GM23248 (cell line): ENCODE measurements at regions not wholly inside any gene's neighbourhood (a gene's known extent, or its start where the extent isn't known, plus 50 kb on each side); places are given as distances from the start of the nearest gene placed in this dataset.

Source experiments
- DNase-seq: peaks from one replicate; pipeline ENCODE4 v3.0.0-alpha.2; 2015
- H2AFZ ChIP-seq: fragments of 200-600 bp; sonication (generic); 2 replicates; pipeline ENCODE4 v1.6.1; 2016; ENCODE audit warnings: antibody characterized with exemption
- H3F3A ChIP-seq: fragments of 200-600 bp; sonication (generic); 2 replicates; pipeline ENCODE4 v1.6.1; 2016; ENCODE audit warnings: mild to moderate bottlenecking, antibody characterized with exemption, mixed run types; ENCODE audit not compliant: insufficient read depth
- H3K27ac ChIP-seq: fragments of 200-600 bp; sonication (generic); 2 replicates; pipeline ENCODE4 v1.5.1; 2016; ENCODE audit warnings: mild to moderate bottlenecking
- H3K27me3 ChIP-seq: fragments of 200-600 bp; sonication (generic); replicated peaks from 2 replicates; pipeline ENCODE4 v1.6.1; 2016; ENCODE audit warnings: mild to moderate bottlenecking; ENCODE audit not compliant: insufficient read depth
- H3K36me3 ChIP-seq: fragments of 200-600 bp; sonication (generic); 2 replicates; pipeline ENCODE4 v1.6.1; 2016; ENCODE audit warnings: low read depth, mild to moderate bottlenecking
- H3K4me1 ChIP-seq: fragments of 200-600 bp; sonication (generic); 2 replicates; pipeline ENCODE4 v1.6.1; 2016; ENCODE audit warnings: mild to moderate bottlenecking; ENCODE audit not compliant: insufficient read depth
- H3K4me2 ChIP-seq: fragments of 200-600 bp; sonication (generic); one replicate; pipeline ENCODE4 v1.6.1; 2016; ENCODE audit warnings: mild to moderate bottlenecking; ENCODE audit not compliant: unreplicated experiment
- H3K4me3 ChIP-seq: fragments of 200-600 bp; sonication (generic); 2 replicates; pipeline ENCODE4 v1.5.1; 2016; ENCODE audit warnings: mild to moderate bottlenecking
- H3K79me2 ChIP-seq: fragments of 200-600 bp; sonication (generic); 2 replicates; pipeline ENCODE4 v1.6.1; 2016; ENCODE audit warnings: mild to moderate bottlenecking; ENCODE audit not compliant: insufficient read depth
- H3K9ac ChIP-seq: fragments of 200-600 bp; sonication (generic); 2 replicates; pipeline ENCODE4 v1.6.1; 2016; ENCODE audit warnings: mild to moderate bottlenecking
- H3K9me2 ChIP-seq: fragments of 200-600 bp; sonication (generic); 2 replicates; pipeline ENCODE4 v1.6.1; 2016; ENCODE audit warnings: mixed run types, mild to moderate bottlenecking, moderate library complexity; ENCODE audit not compliant: insufficient read depth
- H3K9me3 ChIP-seq: fragments of 200-600 bp; sonication (generic); one replicate; pipeline ENCODE4 v1.6.1; 2017; ENCODE audit warnings: low read depth
- H4K20me1 ChIP-seq: fragments of 200-600 bp; sonication (generic); 2 replicates; pipeline ENCODE4 v1.6.0; 2016; ENCODE audit not compliant: insufficient read depth
- EZH2 ChIP-seq: fragments of 200-600 bp; sonication (generic); IDR thresholded peaks from 2 replicates; pipeline ENCODE4 v1.6.1; 2018; ENCODE audit warnings: antibody characterized with exemption, mild to moderate bottlenecking; ENCODE audit not compliant: insufficient read depth, poor library complexity, severe bottlenecking
- EZH2phosphoT487 ChIP-seq: fragments of 200-600 bp; sonication (generic); IDR thresholded peaks from 2 replicates; pipeline ENCODE4 v1.6.1; 2018; ENCODE audit warnings: antibody characterized with exemption, moderate library complexity, mild to moderate bottlenecking, low read depth; ENCODE audit not compliant: insufficient read depth
- WGBS, 2 experiments: methylation state at CpG; one replicate each; pipeline ENCODE4 v1.1.6; 2015 to 2017; ENCODE audit warnings: low lambda C conversion rate in 2 of 2, low coverage in 1 of 2; ENCODE audit errors: missing lambda C conversion rate in 2 of 2; 5-methylcytosine and 5-hydroxymethylcytosine counted together
- in situ Hi-C: fragments of 300-500 bp; cut with MboI; formaldehyde crosslinking; loops from 2 replicates; pipeline ENCODE4 v1.15.0; 2020

- H2AFZ ChIP-seq: 0 out of 2 replicates have a peak overlapping the region, but pooled peaks have one; percentile 15
- H3K36me3 ChIP-seq: no peaks in the 10 kb centered on the region
- TF ChIP-seq EZH2 (no peak), EZH2phosphoT487 (no peak)
- no peak overlapping the region for H3K4me3 ChIP-seq
- H3K9ac ChIP-seq: no peak overlapping the region
- H4K20me1 ChIP-seq: no peaks in the 10 kb centered on the region
- H3F3A ChIP-seq: no peaks in the 10 kb centered on the region
- no peaks in the 10 kb centered on the region for H3K9me2 ChIP-seq
- H3K27me3 ChIP-seq: no peaks in the 10 kb centered on the region
- no peak overlapping the region for H3K4me2 ChIP-seq
- H3K9me3 ChIP-seq: no peaks in the 10 kb centered on the region
- no peaks in the 10 kb centered on the region for H3K79me2 ChIP-seq
- no peak overlapping the region for H3K27ac ChIP-seq
- H3K4me1 ChIP-seq: no peaks in the 10 kb centered on the region
- 77 to 81% methylated on average over 5 of the region's 5 CpGs for WGBS, 2 experiments
- in situ Hi-C loops: no loop called here
- no peak for DNase-seq
These were observed 121.0 kb upstream of the CDIN1 start for GRCh38 chr15:36458411-36458810.

DNA sequence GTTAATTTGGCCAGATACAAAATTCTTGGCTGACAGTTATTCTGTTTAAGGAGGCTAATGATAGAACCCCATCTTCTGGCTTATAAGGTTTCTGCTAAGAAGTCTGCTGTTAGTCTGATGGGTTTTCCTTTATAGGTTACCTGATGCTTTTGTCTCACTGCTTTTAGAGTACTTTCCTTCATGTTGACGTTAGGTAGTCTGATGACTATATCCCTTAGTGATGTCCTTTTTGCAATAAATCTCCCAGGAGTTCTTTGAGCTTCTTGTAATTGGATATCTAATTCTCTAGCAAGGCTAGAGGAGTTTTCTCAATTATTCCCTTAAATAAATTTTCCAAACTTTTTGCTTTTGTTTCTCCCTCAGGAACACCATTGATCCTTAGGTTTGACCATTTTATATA is 114.1 kb upstream of the CDIN1 start:
- Histone ChIP-seq H3K27me3 (no peaks in the 10 kb centered on the region), H3K4me3 (no peak overlapping the region), H3K36me3 (no peaks in the 10 kb centered on the region), H2AFZ (no peak overlapping the region), H3K9me2 (no peaks in the 10 kb centered on the region), H3K4me1 (peaks cover 18% of the 10 kb centered on the region), H3K79me2 (no peaks in the 10 kb centered on the region), H3K4me2 (no peak overlapping the region), H3K9me3 (no peaks in the 10 kb centered on the region), H4K20me1 (no peaks in the 10 kb centered on the region), H3K9ac (no peak overlapping the region), H3F3A (peaks cover 12% of the 10 kb centered on the region), H3K27ac (no peak overlapping the region)
- DNase-seq: no peak
- TF ChIP-seq EZH2 (no peak), EZH2phosphoT487 (no peak)
- in situ Hi-C loops: no loop called here
- WGBS, 2 experiments: 79 to 89% methylated on average over 1 of the region's 1 CpG

GRCh38 chr15:36468746-36469145 is 110.7 kb upstream of the CDIN1 start:
- in situ Hi-C loops: no loop called here
- Histone ChIP-seq H3K79me2 (no peaks in the 10 kb centered on the region), H3K4me1 (peaks cover 18% of the 10 kb centered on the region), H3K36me3 (no peaks in the 10 kb centered on the region), H3K9me2 (no peaks in the 10 kb centered on the region), H3K4me2 (peak overlapping the region; percentile 6), H2AFZ (peak overlapping the region; percentile 70), H4K20me1 (no peaks in the 10 kb centered on the region), H3F3A (peaks cover 12% of the 10 kb centered on the region), H3K4me3 (no peak overlapping the region), H3K9me3 (no peaks in the 10 kb centered on the region), H3K9ac (no peak overlapping the region), H3K27ac (no peak overlapping the region), H3K27me3 (no peaks in the 10 kb centered on the region)
- WGBS, 2 experiments: 73 to 78% methylated on average over 5 of the region's 5 CpGs
- DNase-seq: peak; percentile 43
- TF ChIP-seq EZH2 (no peak), EZH2phosphoT487 (no peak)

- no peak overlapping the region for H3K9ac ChIP-seq
These were observed 110.0 kb upstream of the CDIN1 start for GRCh38 chr15:36469311-36469966.

More at GRCh38 chr15:36469311-36469966, 110.0 kb upstream of the CDIN1 start:
- H4K20me1 ChIP-seq: no peaks in the 10 kb centered on the region
- H3K27ac ChIP-seq: no peak overlapping the region
- TF ChIP-seq EZH2 (no peak), EZH2phosphoT487 (no peak)
- in situ Hi-C loops: no loop called here
- H3K36me3 ChIP-seq: no peaks in the 10 kb centered on the region
- DNase-seq: peak; percentile 47
- no peaks in the 10 kb centered on the region for H3K27me3 ChIP-seq
- H3K9me2 ChIP-seq: no peaks in the 10 kb centered on the region
- no peak overlapping the region for H3K4me3 ChIP-seq
- 42 to 44% methylated on average over 7 of the region's 7 CpGs for WGBS, 2 experiments
- H3K4me2 ChIP-seq: peak overlapping the region; percentile 18
- peaks cover 12% of the 10 kb centered on the region for H3F3A ChIP-seq
- H2AFZ ChIP-seq: peak overlapping the region; percentile 70
- H3K79me2 ChIP-seq: no peaks in the 10 kb centered on the region
- H3K4me1 ChIP-seq: peaks cover 18% of the 10 kb centered on the region
- no peaks in the 10 kb centered on the region for H3K9me3 ChIP-seq
